MM.1S (cell line): ENCODE measurements at regions not wholly inside any gene's neighbourhood (a gene's known extent, or its start where the extent isn't known, plus 50 kb on each side); places are given as distances from the start of the nearest gene placed in this dataset.

Experiments
- DNase-seq: peaks from one replicate; pipeline ENCODE4 v3.0.0-alpha.2; 2015
- H2AFZ ChIP-seq: fragments of 300-600 bp; sonication (generic); 2 replicates; pipeline ENCODE4 v1.6.0; 2016; ENCODE audit warnings: antibody characterized with exemption, low read length
- H3F3A ChIP-seq: fragments of 300-600 bp; sonication (generic); 2 replicates; pipeline ENCODE4 v1.6.1; 2016; ENCODE audit warnings: mild to moderate bottlenecking, antibody characterized with exemption, low read length, moderate library complexity, mixed read lengths; ENCODE audit not compliant: insufficient read depth
- H3K27ac ChIP-seq: fragments of 300-600 bp; sonication (generic); 2 replicates; pipeline ENCODE4 v1.5.1; 2016; ENCODE audit warnings: mild to moderate bottlenecking, low read length
- H3K27me3 ChIP-seq: fragments of 300-600 bp; sonication (generic); replicated peaks from 2 replicates; pipeline ENCODE4 v1.6.0; 2016; ENCODE audit warnings: low read length; ENCODE audit not compliant: insufficient read depth
- H3K36me3 ChIP-seq: fragments of 300-600 bp; sonication (generic); replicated peaks from 2 replicates; pipeline ENCODE4 v1.6.1; 2016; ENCODE audit warnings: mild to moderate bottlenecking, low read length, mixed read lengths; ENCODE audit not compliant: insufficient read depth
- H3K4me1 ChIP-seq: fragments of 300-600 bp; sonication (generic); 2 replicates; pipeline ENCODE4 v1.6.1; 2016; ENCODE audit warnings: low read length, mixed read lengths
- H3K4me2 ChIP-seq: fragments of 300-600 bp; sonication (generic); 2 replicates; pipeline ENCODE4 v1.6.0; 2016; ENCODE audit warnings: low read depth, low read length
- H3K4me3 ChIP-seq: fragments of 300-600 bp; sonication (generic); 2 replicates; pipeline ENCODE4 v1.5.1; 2016; ENCODE audit warnings: low read length, mixed read lengths
- H3K79me2 ChIP-seq: fragments of 300-600 bp; sonication (generic); 2 replicates; pipeline ENCODE4 v1.6.1; 2016; ENCODE audit warnings: mixed run types, low read length, mixed read lengths
- H3K9ac ChIP-seq: fragments of 300-600 bp; sonication (generic); 2 replicates; pipeline ENCODE4 v1.6.1; 2016; ENCODE audit warnings: low read length, mixed read lengths
- H3K9me2 ChIP-seq: fragments of 300-600 bp; sonication (generic); replicated peaks from 2 replicates; pipeline ENCODE4 v1.6.1; 2016; ENCODE audit warnings: mild to moderate bottlenecking, low read length, mixed read lengths; ENCODE audit not compliant: insufficient read depth
- H3K9me3 ChIP-seq: fragments of 300-600 bp; sonication (generic); replicated peaks from 2 replicates; pipeline ENCODE4 v1.6.1; 2016; ENCODE audit warnings: mild to moderate bottlenecking, low read length, mixed read lengths; ENCODE audit not compliant: insufficient read depth
- H4K20me1 ChIP-seq: fragments of 300-600 bp; sonication (generic); 2 replicates; pipeline ENCODE4 v1.6.1; 2016; ENCODE audit warnings: mild to moderate bottlenecking, low read length, moderate library complexity, mixed read lengths; ENCODE audit not compliant: insufficient read depth
- EZH2 ChIP-seq: fragments of 300-600 bp; sonication (generic); optimal IDR thresholded peaks from 2 replicates; pipeline ENCODE3; 2017; ENCODE audit warnings: low read depth, mild to moderate bottlenecking, antibody characterized with exemption, low read length, mixed read lengths
- EZH2phosphoT487 ChIP-seq: fragments of 300-600 bp; sonication (generic); IDR thresholded peaks from 2 replicates; pipeline ENCODE4 v1.6.1; 2018; ENCODE audit warnings: antibody characterized with exemption, low read length
- TF ChIP-seq, protein P1 (sequence below): fragments of 300-600 bp; sonication (generic); IDR thresholded peaks from 2 replicates; pipeline ENCODE4 v1.5.1; 2016; ENCODE audit warnings: antibody characterized with exemption, low read length, mixed read lengths

DNA sequence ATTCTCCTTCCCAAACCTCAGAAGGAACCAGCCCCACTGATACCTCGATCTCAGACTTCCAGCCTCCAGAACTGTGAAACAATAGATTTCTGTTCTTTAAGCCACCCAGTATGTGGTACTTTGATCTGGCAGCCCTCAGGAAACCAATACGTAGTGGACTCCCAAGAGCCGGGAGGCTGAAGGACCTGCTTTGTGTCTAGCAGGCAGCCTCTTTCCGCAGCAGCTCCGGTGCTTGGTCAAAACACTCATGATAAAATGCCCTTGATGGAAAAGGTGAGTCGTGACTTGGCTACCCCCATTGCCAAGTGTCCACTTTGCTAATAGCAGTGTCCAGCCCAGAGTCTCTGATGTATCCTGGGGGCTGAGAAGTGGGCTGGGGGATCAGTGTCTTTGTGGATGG, 158.8 kb upstream of the TMTC4 start:
- no peak overlapping the region for H3K4me3 ChIP-seq
- H3K36me3 ChIP-seq = no peaks in the 10 kb centered on the region
- no peak overlapping the region for H3K9ac ChIP-seq
- DNase-seq = no peak
- H4K20me1 ChIP-seq = no peaks in the 10 kb centered on the region
- TF ChIP-seq EZH2 (no peak), EZH2phosphoT487 (no peak)
- TF ChIP-seq, protein P1, sequence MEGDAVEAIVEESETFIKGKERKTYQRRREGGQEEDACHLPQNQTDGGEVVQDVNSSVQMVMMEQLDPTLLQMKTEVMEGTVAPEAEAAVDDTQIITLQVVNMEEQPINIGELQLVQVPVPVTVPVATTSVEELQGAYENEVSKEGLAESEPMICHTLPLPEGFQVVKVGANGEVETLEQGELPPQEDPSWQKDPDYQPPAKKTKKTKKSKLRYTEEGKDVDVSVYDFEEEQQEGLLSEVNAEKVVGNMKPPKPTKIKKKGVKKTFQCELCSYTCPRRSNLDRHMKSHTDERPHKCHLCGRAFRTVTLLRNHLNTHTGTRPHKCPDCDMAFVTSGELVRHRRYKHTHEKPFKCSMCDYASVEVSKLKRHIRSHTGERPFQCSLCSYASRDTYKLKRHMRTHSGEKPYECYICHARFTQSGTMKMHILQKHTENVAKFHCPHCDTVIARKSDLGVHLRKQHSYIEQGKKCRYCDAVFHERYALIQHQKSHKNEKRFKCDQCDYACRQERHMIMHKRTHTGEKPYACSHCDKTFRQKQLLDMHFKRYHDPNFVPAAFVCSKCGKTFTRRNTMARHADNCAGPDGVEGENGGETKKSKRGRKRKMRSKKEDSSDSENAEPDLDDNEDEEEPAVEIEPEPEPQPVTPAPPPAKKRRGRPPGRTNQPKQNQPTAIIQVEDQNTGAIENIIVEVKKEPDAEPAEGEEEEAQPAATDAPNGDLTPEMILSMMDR = no peak
- H3K9me2 ChIP-seq = no peaks in the 10 kb centered on the region
- no peak overlapping the region for H3K4me2 ChIP-seq
- no peaks in the 10 kb centered on the region for H3K79me2 ChIP-seq
- H3K27ac ChIP-seq = no peak overlapping the region
- no peak overlapping the region for H2AFZ ChIP-seq
- H3K4me1 ChIP-seq = no peaks in the 10 kb centered on the region
- H3F3A ChIP-seq = no peaks in the 10 kb centered on the region
- H3K9me3 ChIP-seq = no peaks in the 10 kb centered on the region
- no peaks in the 10 kb centered on the region for H3K27me3 ChIP-seq

DNA sequence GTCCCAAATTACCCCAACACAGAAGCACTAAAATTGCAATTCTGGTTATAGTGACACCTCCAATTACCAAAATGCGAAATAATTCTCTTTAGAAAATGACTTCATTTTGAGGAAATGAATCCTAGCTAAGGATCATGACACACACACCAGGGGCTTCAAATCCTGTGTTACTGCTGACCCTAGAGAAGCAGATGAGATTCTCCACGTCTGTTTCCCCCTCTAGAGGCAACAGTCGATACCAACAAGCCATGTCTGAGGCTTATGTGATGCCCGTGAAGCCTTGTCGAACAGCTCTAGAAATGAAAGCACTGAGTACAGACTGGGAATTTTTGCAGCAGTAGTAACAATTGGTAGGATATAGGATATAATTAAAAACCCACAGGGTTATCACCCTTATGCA, 153.6 kb upstream of the TMTC4 start:
- Histone ChIP-seq H3K4me3 (no peak overlapping the region), H3K4me1 (no peaks in the 10 kb centered on the region), H3F3A (no peaks in the 10 kb centered on the region), H2AFZ (no peak overlapping the region), H3K27me3 (no peaks in the 10 kb centered on the region), H3K9ac (no peak overlapping the region), H3K9me3 (no peaks in the 10 kb centered on the region), H3K36me3 (no peaks in the 10 kb centered on the region), H3K27ac (no peak overlapping the region), H3K79me2 (no peaks in the 10 kb centered on the region), H4K20me1 (no peaks in the 10 kb centered on the region), H3K4me2 (no peak overlapping the region), H3K9me2 (no peaks in the 10 kb centered on the region; the same call in 1 of the 2 replicates)
- no peak for TF ChIP-seq EZH2
- TF ChIP-seq EZH2phosphoT487 = no peak
- TF ChIP-seq, protein P1 = no peak
- DNase-seq = no peak

DNA sequence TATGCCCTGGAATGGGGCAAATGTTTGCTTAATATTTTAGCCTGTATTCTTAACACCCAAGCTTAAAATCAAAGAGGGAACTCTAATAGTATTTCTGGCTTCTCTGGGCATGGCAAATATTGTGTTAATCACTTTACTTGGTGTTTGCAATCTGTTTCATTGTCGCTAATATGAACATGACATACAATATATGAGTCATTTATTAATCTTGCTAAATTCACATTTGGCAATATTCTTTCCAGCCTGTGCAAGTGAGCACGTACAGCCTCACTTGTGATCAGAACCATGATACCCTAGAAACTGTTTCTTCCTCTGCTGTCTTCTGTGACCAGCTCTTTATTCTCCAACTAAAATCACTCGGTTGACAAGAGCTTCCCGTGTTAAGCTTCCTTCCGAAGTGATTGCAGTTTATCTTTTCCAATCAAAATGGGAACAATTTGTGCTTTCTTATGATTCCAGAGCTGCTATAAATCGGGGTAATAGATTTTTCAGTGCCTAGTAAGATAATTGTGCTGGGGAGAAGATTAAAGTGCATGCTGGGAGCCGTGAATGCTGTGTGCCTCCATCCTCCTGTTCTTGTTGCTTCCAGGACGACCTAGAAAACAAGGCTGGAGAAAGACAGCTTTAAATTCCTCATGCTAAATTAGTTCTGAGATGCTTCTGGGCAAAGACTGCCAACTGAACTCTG, 153.0 kb upstream of the TMTC4 start:
- no peaks in the 10 kb centered on the region for H3F3A ChIP-seq
- H3K4me1 ChIP-seq = no peaks in the 10 kb centered on the region
- no peaks in the 10 kb centered on the region for H3K27me3 ChIP-seq
- H3K9ac ChIP-seq = no peak overlapping the region
- H3K4me3 ChIP-seq = no peak overlapping the region
- DNase-seq = no peak
- no peak overlapping the region for H3K27ac ChIP-seq
- no peaks in the 10 kb centered on the region; the same call in 1 of the 2 replicates for H3K9me2 ChIP-seq
- TF ChIP-seq EZH2 (no peak), EZH2phosphoT487 (no peak)
- TF ChIP-seq, protein P1 = no peak
- H4K20me1 ChIP-seq = no peaks in the 10 kb centered on the region
- H3K9me3 ChIP-seq = no peaks in the 10 kb centered on the region
- H3K79me2 ChIP-seq = no peaks in the 10 kb centered on the region
- H3K36me3 ChIP-seq = no peaks in the 10 kb centered on the region
- H2AFZ ChIP-seq = no peak overlapping the region
- no peak overlapping the region for H3K4me2 ChIP-seq
